Parathyroid adenoma (tissue), 2 donors: ENCODE measurements at regions not wholly inside any gene's neighbourhood (a gene's known extent, or its start where the extent isn't known, plus 50 kb on each side); places are given as distances from the start of the nearest gene placed in this dataset.

Experiments
- H2AFZ ChIP-seq: fragments of 300-600 bp; sonication (generic); one replicate; pipeline ENCODE4 v1.7.0; 2017; ENCODE audit warnings: antibody characterized with exemption, mild to moderate bottlenecking
- H3K27ac ChIP-seq: fragments of 300-600 bp; sonication (generic); one replicate; pipeline ENCODE4 v1.7.0; 2017
- H3K27me3 ChIP-seq: fragments of 300-600 bp; sonication (generic); one replicate; pipeline ENCODE4 v1.7.0; 2017; ENCODE audit warnings: low read length; ENCODE audit not compliant: control insufficient read depth, insufficient read depth
- H3K36me3 ChIP-seq: fragments of 300-600 bp; sonication (generic); one replicate; pipeline ENCODE4 v1.7.0; 2017; ENCODE audit warnings: low read length; ENCODE audit not compliant: control insufficient read depth, insufficient read depth
- H3K4me1 ChIP-seq: fragments of 300-600 bp; sonication (generic); one replicate; pipeline ENCODE4 v1.7.0; 2017; ENCODE audit warnings: control low read depth
- H3K4me2 ChIP-seq: fragments of 300-600 bp; sonication (generic); one replicate; pipeline ENCODE4 v1.7.0; 2017; ENCODE audit warnings: low read length
- H3K4me3 ChIP-seq: fragments of 300-600 bp; sonication (generic); one replicate; pipeline ENCODE4 v1.7.0; 2017; ENCODE audit warnings: low read depth, low read length
- H3K79me2 ChIP-seq: fragments of 300-600 bp; sonication (generic); one replicate; pipeline ENCODE4 v1.7.0; 2017; ENCODE audit warnings: control low read depth
- H3K9ac ChIP-seq: fragments of 300-600 bp; sonication (generic); one replicate; pipeline ENCODE4 v1.7.0; 2017; ENCODE audit warnings: mild to moderate bottlenecking
- H3K9me3 ChIP-seq: fragments of 300-600 bp; sonication (generic); one replicate; pipeline ENCODE4 v1.7.0; 2017; ENCODE audit warnings: low read length; ENCODE audit not compliant: control insufficient read depth
- CTCF ChIP-seq: fragments of 300-600 bp; sonication (generic); IDR thresholded peaks from one replicate; pipeline ENCODE4 v1.7.0; 2017; ENCODE audit warnings: antibody characterized with exemption, mild to moderate bottlenecking
- donor health status: primary hyperparathyroidism.

- no peak for TF ChIP-seq CTCF
- H3K4me1 ChIP-seq = no peaks in the 10 kb centered on the region
Observed at GRCh38 chr2:49567021-49567420, 412.7 kb upstream of the FSHR start.

GRCh38 chr2:49553658-49554057 is 399.3 kb upstream of the FSHR start:
- Histone ChIP-seq H3K4me1 (no peaks in the 10 kb centered on the region), H3K9me3 (no peaks in the 10 kb centered on the region), H3K27me3 (no peaks in the 10 kb centered on the region), H3K4me2 (no peak overlapping the region), H3K36me3 (no peaks in the 10 kb centered on the region), H3K79me2 (no peaks in the 10 kb centered on the region), H3K27ac (no peak overlapping the region), H3K4me3 (no peak overlapping the region), H2AFZ (no peak overlapping the region), H3K9ac (no peak overlapping the region)
- TF ChIP-seq CTCF = no peak

More at GRCh38 chr2:49567021-49567420, 412.7 kb upstream of the FSHR start:
- Histone ChIP-seq H3K4me2 (no peak overlapping the region), H2AFZ (no peak overlapping the region), H3K27me3 (no peaks in the 10 kb centered on the region), H3K9ac (no peak overlapping the region), H3K36me3 (no peaks in the 10 kb centered on the region), H3K79me2 (no peaks in the 10 kb centered on the region), H3K9me3 (no peaks in the 10 kb centered on the region), H3K4me3 (no peak overlapping the region), H3K27ac (no peak overlapping the region)

- H3K27me3 ChIP-seq = no peaks in the 10 kb centered on the region
- TF ChIP-seq CTCF = no peak
- no peaks in the 10 kb centered on the region for H3K9me3 ChIP-seq
- H3K9ac ChIP-seq = no peak overlapping the region
- H3K27ac ChIP-seq = no peak overlapping the region
- no peaks in the 10 kb centered on the region for H3K4me1 ChIP-seq
- H2AFZ ChIP-seq = no peak overlapping the region
- H3K4me2 ChIP-seq = no peak overlapping the region
- no peak overlapping the region for H3K4me3 ChIP-seq
- H3K36me3 ChIP-seq = no peaks in the 10 kb centered on the region
- H3K79me2 ChIP-seq = no peaks in the 10 kb centered on the region
Observed at GRCh38 chr2:49532702-49533101, 378.4 kb upstream of the FSHR start.

GRCh38 chr2:49515996-49516782 is 361.9 kb upstream of the FSHR start:
- Histone ChIP-seq H3K79me2 (no peaks in the 10 kb centered on the region), H3K4me3 (no peak overlapping the region), H3K9ac (no peak overlapping the region), H3K9me3 (no peaks in the 10 kb centered on the region), H3K27ac (no peak overlapping the region), H3K4me2 (no peak overlapping the region), H3K36me3 (no peaks in the 10 kb centered on the region), H3K4me1 (no peaks in the 10 kb centered on the region), H2AFZ (no peak overlapping the region), H3K27me3 (no peaks in the 10 kb centered on the region)
- TF ChIP-seq CTCF = no peak

GRCh38 chr2:49514201-49514600 is 359.9 kb upstream of the FSHR start:
- no peaks in the 10 kb centered on the region for H3K27me3 ChIP-seq
- H3K9me3 ChIP-seq = no peaks in the 10 kb centered on the region
- no peak overlapping the region for H3K27ac ChIP-seq
- H2AFZ ChIP-seq = no peak overlapping the region
- H3K4me1 ChIP-seq = no peaks in the 10 kb centered on the region
- no peak overlapping the region for H3K9ac ChIP-seq
- no peak overlapping the region for H3K4me3 ChIP-seq
- H3K36me3 ChIP-seq = no peaks in the 10 kb centered on the region
- TF ChIP-seq CTCF = no peak
- no peak overlapping the region for H3K4me2 ChIP-seq
- H3K79me2 ChIP-seq = no peaks in the 10 kb centered on the region
